Ishikawa (cell line): ENCODE measurements at regions not wholly inside any gene's neighbourhood (a gene's known extent, or its start where the extent isn't known, plus 50 kb on each side); places are given as distances from the start of the nearest gene placed in this dataset.

Source experiments
- CEBPB ChIP-seq: IDR thresholded peaks from 2 replicates; pipeline ENCODE4 v1.6.1; 2012
- CREB1 ChIP-seq: IDR thresholded peaks from 2 replicates; pipeline ENCODE4 v1.6.1; 2012; ENCODE audit warnings: low read depth
- EGR1 ChIP-seq: IDR thresholded peaks from 2 replicates; pipeline ENCODE4 v1.6.1; 2012
- EP300 ChIP-seq: IDR thresholded peaks from 2 replicates; pipeline ENCODE4 v1.6.1; 2012; ENCODE audit warnings: borderline replicate concordance
- FOXM1 ChIP-seq: IDR thresholded peaks from 2 replicates; pipeline ENCODE4 v1.6.1; 2012; ENCODE audit warnings: low read depth, borderline replicate concordance
- NFIC ChIP-seq: IDR thresholded peaks from 2 replicates; pipeline ENCODE4 v1.6.1; 2012
- RAD21 ChIP-seq: IDR thresholded peaks from 2 replicates; pipeline ENCODE4 v1.6.1; 2012; ENCODE audit warnings: low read depth
- TAF1 ChIP-seq: IDR thresholded peaks from 2 replicates; pipeline ENCODE4 v1.6.1; 2012; ENCODE audit warnings: low read depth, mild to moderate bottlenecking
- TCF12 ChIP-seq: IDR thresholded peaks from 2 replicates; pipeline ENCODE4 v1.6.1; 2012; ENCODE audit warnings: low read depth
- TEAD4 ChIP-seq: IDR thresholded peaks from 2 replicates; pipeline ENCODE4 v1.6.1; 2012
- YY1 ChIP-seq: IDR thresholded peaks from 2 replicates; pipeline ENCODE4 v1.6.1; 2012; ENCODE audit warnings: low read depth
- ZBTB7A ChIP-seq: IDR thresholded peaks from 2 replicates; pipeline ENCODE4 v1.6.1; 2012; ENCODE audit warnings: low read depth
- TF ChIP-seq, protein P1 (sequence below): IDR thresholded peaks from 2 replicates; pipeline ENCODE4 v1.6.1; 2012
- TF ChIP-seq, protein P2 (sequence below): IDR thresholded peaks from 2 replicates; pipeline ENCODE4 v1.6.1; 2012
- TF ChIP-seq, protein P3 (sequence below): IDR thresholded peaks from 2 replicates; pipeline ENCODE4 v1.6.1; 2012; ENCODE audit warnings: low read depth, mild to moderate bottlenecking

DNA sequence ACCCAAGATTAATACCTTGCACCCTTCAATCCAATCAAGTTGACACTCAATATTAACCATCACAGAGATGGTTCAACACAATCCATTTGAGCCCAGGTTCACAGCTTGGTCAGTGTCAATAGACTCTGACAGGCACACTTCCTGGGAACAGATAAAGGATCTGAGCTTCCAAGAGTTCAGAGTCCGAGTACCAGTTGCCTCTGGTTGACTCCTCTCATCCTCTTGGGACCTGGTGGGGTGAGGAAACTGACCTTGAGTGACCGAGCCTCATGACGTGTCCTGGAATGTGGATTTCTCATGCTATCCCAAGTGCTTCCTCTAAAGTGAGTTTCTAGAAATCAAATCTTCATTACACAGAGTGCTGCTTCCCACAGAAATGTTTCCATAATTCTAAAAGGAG is 162.0 kb downstream of the CYP26A1 start:
- TF ChIP-seq, protein P1, sequence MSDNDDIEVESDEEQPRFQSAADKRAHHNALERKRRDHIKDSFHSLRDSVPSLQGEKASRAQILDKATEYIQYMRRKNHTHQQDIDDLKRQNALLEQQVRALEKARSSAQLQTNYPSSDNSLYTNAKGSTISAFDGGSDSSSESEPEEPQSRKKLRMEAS, result no peak
- TF ChIP-seq TEAD4 (no peak), EGR1 (no peak), NFIC (no peak), TAF1 (no peak), FOXM1 (no peak), ZBTB7A (no peak), CEBPB (no peak), TCF12 (no peak), EP300 (no peak), YY1 (no peak), RAD21 (no peak), CREB1 (no peak)
- TF ChIP-seq, protein P2, sequence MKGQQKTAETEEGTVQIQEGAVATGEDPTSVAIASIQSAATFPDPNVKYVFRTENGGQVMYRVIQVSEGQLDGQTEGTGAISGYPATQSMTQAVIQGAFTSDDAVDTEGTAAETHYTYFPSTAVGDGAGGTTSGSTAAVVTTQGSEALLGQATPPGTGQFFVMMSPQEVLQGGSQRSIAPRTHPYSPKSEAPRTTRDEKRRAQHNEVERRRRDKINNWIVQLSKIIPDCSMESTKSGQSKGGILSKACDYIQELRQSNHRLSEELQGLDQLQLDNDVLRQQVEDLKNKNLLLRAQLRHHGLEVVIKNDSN, result no peak
- TF ChIP-seq, protein P3, sequence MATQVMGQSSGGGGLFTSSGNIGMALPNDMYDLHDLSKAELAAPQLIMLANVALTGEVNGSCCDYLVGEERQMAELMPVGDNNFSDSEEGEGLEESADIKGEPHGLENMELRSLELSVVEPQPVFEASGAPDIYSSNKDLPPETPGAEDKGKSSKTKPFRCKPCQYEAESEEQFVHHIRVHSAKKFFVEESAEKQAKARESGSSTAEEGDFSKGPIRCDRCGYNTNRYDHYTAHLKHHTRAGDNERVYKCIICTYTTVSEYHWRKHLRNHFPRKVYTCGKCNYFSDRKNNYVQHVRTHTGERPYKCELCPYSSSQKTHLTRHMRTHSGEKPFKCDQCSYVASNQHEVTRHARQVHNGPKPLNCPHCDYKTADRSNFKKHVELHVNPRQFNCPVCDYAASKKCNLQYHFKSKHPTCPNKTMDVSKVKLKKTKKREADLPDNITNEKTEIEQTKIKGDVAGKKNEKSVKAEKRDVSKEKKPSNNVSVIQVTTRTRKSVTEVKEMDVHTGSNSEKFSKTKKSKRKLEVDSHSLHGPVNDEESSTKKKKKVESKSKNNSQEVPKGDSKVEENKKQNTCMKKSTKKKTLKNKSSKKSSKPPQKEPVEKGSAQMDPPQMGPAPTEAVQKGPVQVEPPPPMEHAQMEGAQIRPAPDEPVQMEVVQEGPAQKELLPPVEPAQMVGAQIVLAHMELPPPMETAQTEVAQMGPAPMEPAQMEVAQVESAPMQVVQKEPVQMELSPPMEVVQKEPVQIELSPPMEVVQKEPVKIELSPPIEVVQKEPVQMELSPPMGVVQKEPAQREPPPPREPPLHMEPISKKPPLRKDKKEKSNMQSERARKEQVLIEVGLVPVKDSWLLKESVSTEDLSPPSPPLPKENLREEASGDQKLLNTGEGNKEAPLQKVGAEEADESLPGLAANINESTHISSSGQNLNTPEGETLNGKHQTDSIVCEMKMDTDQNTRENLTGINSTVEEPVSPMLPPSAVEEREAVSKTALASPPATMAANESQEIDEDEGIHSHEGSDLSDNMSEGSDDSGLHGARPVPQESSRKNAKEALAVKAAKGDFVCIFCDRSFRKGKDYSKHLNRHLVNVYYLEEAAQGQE, result no peak

DNA sequence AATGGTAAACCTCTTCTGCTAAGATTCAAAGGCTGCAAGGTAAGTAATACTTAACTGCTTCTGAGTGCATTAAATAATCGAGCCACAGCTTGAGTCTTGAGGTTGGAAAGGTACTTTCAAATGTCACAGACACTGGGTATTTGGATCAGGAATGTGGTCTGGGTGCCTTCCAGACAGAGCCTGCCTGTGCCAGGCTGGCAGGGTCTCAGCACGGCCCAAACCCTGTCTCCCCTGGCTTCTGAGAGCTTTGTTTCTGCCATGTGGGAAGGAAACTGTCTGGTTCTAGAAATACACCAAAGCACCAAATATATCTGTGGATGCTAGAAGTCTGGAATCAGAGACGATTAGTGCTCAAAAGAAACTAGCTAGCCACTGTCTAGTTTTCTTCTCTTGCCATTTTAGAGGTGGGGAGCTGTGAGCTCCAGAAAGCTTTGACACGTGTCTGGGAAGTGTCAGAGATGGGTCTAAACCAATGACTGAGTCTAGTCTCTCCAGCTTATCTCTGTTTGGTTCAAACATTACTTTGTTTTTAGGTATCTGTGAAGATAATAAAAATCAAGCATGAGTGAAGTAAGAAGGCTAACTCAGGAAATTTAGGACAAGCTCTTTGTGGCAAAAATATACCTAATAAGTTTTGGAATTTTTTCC is 162.8 kb downstream of the CYP26A1 start:
- TF ChIP-seq ZBTB7A, result no peak
- TF ChIP-seq, protein P2, result no peak
- TF ChIP-seq RAD21, result no peak
- no peak for TF ChIP-seq CREB1
- no peak for TF ChIP-seq NFIC
- no peak for TF ChIP-seq EGR1
- TF ChIP-seq TAF1, result no peak
- TF ChIP-seq FOXM1, result no peak
- TF ChIP-seq TCF12, result no peak
- no peak for TF ChIP-seq YY1
- TF ChIP-seq, protein P1, result no peak
- TF ChIP-seq, protein P3, result no peak
- no peak for TF ChIP-seq CEBPB
- no peak for TF ChIP-seq EP300
- no peak for TF ChIP-seq TEAD4

DNA sequence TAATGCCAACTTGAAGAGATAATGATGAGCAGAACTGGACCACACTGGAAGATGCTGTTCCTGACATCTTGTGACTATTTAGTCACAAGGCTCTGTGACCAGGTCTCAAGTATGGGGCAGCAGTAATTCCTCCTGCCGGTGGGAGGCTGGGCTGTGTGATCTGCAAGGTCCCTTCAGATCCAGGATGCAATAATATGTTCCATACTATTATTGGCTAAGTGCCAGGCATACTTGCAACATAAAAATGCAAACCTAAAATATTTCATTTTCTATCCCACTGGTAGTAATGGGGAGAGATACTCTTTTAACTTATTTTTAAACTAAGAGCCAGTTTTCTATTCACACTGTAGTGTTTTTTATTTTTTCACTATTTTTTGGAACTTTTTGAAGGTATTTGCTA is 171.5 kb downstream of the CYP26A1 start:
- no peak for TF ChIP-seq ZBTB7A
- 0 out of 2 replicates have a peak, but pooled peaks have one; percentile 28 for TF ChIP-seq NFIC

DNA sequence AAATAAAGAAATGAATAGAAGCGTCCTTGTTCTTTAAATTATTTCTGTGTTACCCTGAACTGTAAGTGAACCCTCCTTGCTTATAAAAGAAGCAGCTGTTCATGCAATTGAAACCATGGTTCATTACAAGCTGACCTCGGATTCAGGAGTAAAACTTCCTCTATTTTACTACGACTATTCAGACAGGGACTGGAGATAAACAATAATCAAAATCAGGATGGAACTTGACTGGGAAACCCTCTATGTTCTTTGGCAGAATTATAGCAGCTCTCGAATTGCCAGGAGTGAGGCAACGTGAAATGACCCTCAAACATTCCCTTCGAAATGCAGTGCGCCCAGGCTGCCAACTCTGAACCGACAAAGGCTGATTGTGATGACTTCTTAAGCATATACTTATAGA is 172.1 kb downstream of the CYP26A1 start:
- TF ChIP-seq YY1, result no peak
- TF ChIP-seq CREB1, result no peak
- no peak for TF ChIP-seq RAD21
- TF ChIP-seq, protein P3, result no peak
- no peak for TF ChIP-seq TCF12
